Sigmoid colon (tissue), 4 donors: ENCODE measurements at regions not wholly inside any gene's neighbourhood (a gene's known extent, or its start where the extent isn't known, plus 50 kb on each side); places are given as distances from the start of the nearest gene placed in this dataset.

Source experiments
- CTCF ChIP-seq, 4 experiments: fragments of 450-650 bp in 3 of 4; fragments of 200-600 bp in 1 of 4; IDR thresholded peaks; one replicate each; pipeline ENCODE4 v1.5.1; 2016 to 2019; ENCODE audit warnings: antibody characterized with exemption in 4 of 4, mild to moderate bottlenecking in 3 of 4, moderate library complexity in 2 of 4
- EP300 ChIP-seq, 4 donors: sonication (generic); formaldehyde crosslinking; IDR thresholded peaks; one replicate each; pipeline ENCODE4 v1.6.1; 2017; ENCODE audit warnings: antibody characterized with exemption in 4 of 4
- POLR2A ChIP-seq, 2 donors: fragments of 450-650 bp; IDR thresholded peaks; one replicate each; pipeline ENCODE4 v1.6.1; 2016; ENCODE audit warnings: antibody characterized with exemption in 2 of 2, mild to moderate bottlenecking in 2 of 2, moderate library complexity in 2 of 2
- POLR2AphosphoS5 ChIP-seq, 4 donors: sonication (generic); formaldehyde crosslinking; IDR thresholded peaks; one replicate each; pipeline ENCODE4 v1.6.1; 2017; ENCODE audit warnings: antibody characterized with exemption in 4 of 4

- no peak for TF ChIP-seq CTCF (IDR thresholded peaks at IDR 0.05)
- no peak for TF ChIP-seq EP300 (IDR thresholded peaks at IDR 0.05)
- TF ChIP-seq POLR2AphosphoS5 (IDR thresholded peaks at IDR 0.05), result no peak
- no peak for TF ChIP-seq POLR2A (IDR thresholded peaks at IDR 0.05)
Observed at GRCh38 chr1:88376421-88376820, 307.7 kb upstream of the PKN2 start.
